Fibroblast of villous mesenchyme (primary cell): ENCODE measurements at regions not wholly inside any gene's neighbourhood (a gene's known extent, or its start where the extent isn't known, plus 50 kb on each side); places are given as distances from the start of the nearest gene placed in this dataset.

Source experiments
- DNase-seq: peaks from one replicate; pipeline ENCODE4 v3.0.0-alpha.2; 2010; ENCODE audit warnings: low read depth
- H3K4me3 ChIP-seq: 2 replicates; pipeline ENCODE4 v1.5.1; 2011; ENCODE audit warnings: low read depth, mild to moderate bottlenecking, low read length
- CTCF ChIP-seq: IDR thresholded peaks from 2 replicates; pipeline ENCODE4 v1.5.1; 2012; ENCODE audit warnings: low read depth, mild to moderate bottlenecking, low read length; ENCODE audit not compliant: insufficient read depth

- no peak for DNase-seq
- no peak for TF ChIP-seq CTCF
- H3K4me3 ChIP-seq: no peak overlapping the region
Measured at GRCh38 chr13:73473016-73473415, 414.2 kb downstream of the KLF5 start.

GRCh38 chr13:73467125-73467524 is 408.3 kb downstream of the KLF5 start:
- DNase-seq: no peak
- no peak overlapping the region for H3K4me3 ChIP-seq
- no peak for TF ChIP-seq CTCF

- TF ChIP-seq CTCF: no peak
Measured at GRCh38 chr13:73466561-73466960, 407.8 kb downstream of the KLF5 start.

GRCh38 chr13:73465617-73465971 is 406.8 kb downstream of the KLF5 start:
- no peak for TF ChIP-seq CTCF
- no peak overlapping the region for H3K4me3 ChIP-seq
- no peak for DNase-seq

More at GRCh38 chr13:73466561-73466960, 407.8 kb downstream of the KLF5 start:
- no peak for DNase-seq
- no peak overlapping the region for H3K4me3 ChIP-seq

GRCh38 chr13:73464758-73465616 is 406.2 kb downstream of the KLF5 start:
- no peak for DNase-seq
- H3K4me3 ChIP-seq: no peak overlapping the region
- TF ChIP-seq CTCF: no peak

- DNase-seq: no peak
- no peak overlapping the region for H3K4me3 ChIP-seq
- no peak for TF ChIP-seq CTCF
Measured at GRCh38 chr13:73462241-73462640, 403.4 kb downstream of the KLF5 start.
